Amniotic stem cell (primary cell): ENCODE measurements at regions not wholly inside any gene's neighbourhood (a gene's known extent, or its start where the extent isn't known, plus 50 kb on each side); places are given as distances from the start of the nearest gene placed in this dataset.

Experiments used
- DNase-seq: peaks from one replicate; lab custom pipeline; 2025; lab: John Stamatoyannopoulos, UW

GRCh38 chr16:79653373-79653891 lies 52.9 kb upstream of the MAF start:
- DNase-seq, result no peak

- no peak for DNase-seq
Observed at GRCh38 chr16:79651363-79651762, 50.8 kb upstream of the MAF start.
